ENCODE measurements at regions not wholly inside any gene's neighbourhood (a gene's known extent, or its start where the extent isn't known, plus 50 kb on each side); places are given as distances from the start of the nearest gene placed in this dataset.

DNA sequence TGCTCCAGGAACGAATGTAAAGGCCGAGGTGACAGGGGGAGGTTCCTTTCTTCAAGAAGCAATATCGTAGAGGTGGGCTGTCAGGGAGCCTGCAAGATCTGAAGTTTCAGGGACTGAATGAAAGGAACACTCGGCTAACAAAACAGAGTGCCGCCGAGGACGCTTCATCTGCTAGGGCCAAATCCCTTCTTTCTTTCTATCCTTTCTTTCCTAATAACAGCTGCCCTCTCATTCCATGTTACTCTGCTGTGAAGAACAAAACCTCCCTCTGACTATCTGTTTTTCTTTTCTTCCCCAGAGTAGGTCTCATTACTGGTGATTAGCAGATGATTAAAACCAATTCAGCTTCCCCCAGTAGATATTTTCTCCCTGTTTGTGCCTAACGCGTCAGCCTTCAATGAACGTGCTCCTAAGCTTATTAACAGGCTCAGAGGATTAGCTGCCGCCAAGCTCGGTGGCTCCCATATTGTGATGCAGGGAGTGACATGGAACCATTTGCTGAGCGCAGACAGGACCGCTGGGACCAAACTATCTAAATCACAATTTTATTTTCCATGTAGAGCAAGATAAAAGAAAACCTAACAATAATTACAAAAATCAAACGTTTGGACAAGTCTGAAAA, 414.6 kb downstream of the TMEM182 start:
- Histone ChIP-seq H3K27ac (ENCODE audit: low read depth, low read length) (no peak overlapping the region), H3K36me3 (ENCODE audit: control insufficient read depth in 2 of 4, insufficient read depth in 4 of 4, low read length in 3 of 4) (no peaks in the 10 kb centered on the region), H3K56ac (replicated peaks; ENCODE audit: insufficient read length, low read depth, low read length) (no peak overlapping the region), H3K9ac (replicated peaks in 1 of 4; ENCODE audit: extremely low read depth in 1 of 4, low read depth in 3 of 4, low read length in 3 of 4) (no peak overlapping the region), H3K4me2 (ENCODE audit: insufficient read depth in 1 of 2, low read depth in 2 of 2, low read length in 2 of 2) (no peak overlapping the region), H2BK20ac (ENCODE audit: low read length) (no peak overlapping the region), H4K5ac (ENCODE audit: insufficient read length, low read depth, low read length) (no peak overlapping the region), H3K23ac (ENCODE audit: insufficient read length) (no peak overlapping the region), H3K79me2 (ENCODE audit: control insufficient read depth in 1 of 2, insufficient read depth in 2 of 2, low read length in 2 of 2) (no peaks in the 10 kb centered on the region), H2BK5ac (ENCODE audit: low read depth, low read length) (no peak overlapping the region), H2AFZ (ENCODE audit: low read length) (no peak overlapping the region), H3K23me2 (ENCODE audit: low read depth, low read length) (no peaks in the 10 kb centered on the region), H3K14ac (ENCODE audit: insufficient read length) (no peak overlapping the region), H3K4ac (replicated peaks; ENCODE audit: insufficient read length, low read depth, low read length) (no peak overlapping the region), H4K91ac (replicated peaks; ENCODE audit: insufficient read length, low read length) (no peak overlapping the region), H2BK12ac (ENCODE audit: low read depth, low read length) (no peak overlapping the region), H2AK5ac (ENCODE audit: low read depth, low read length) (no peak overlapping the region), H4K8ac (ENCODE audit: extremely low read depth, insufficient read depth, low read length) (no peak overlapping the region), H2BK120ac (replicated peaks; ENCODE audit: low read depth, low read length) (no peak overlapping the region), H4K20me1 (replicated peaks in 1 of 2; ENCODE audit: control insufficient read depth in 1 of 2, insufficient read depth in 2 of 2, low read length in 2 of 2) (no peaks in the 10 kb centered on the region), H3K79me1 (ENCODE audit: low read depth, low read length) (no peaks in the 10 kb centered on the region), H3K4me3 (ENCODE audit: extremely low read depth in 1 of 4, insufficient read depth in 2 of 4, low read depth in 3 of 4, low read length in 4 of 4) (no peak overlapping the region), H3K9me3 (ENCODE audit: insufficient read depth in 2 of 2, low read depth in 1 of 2, low read length in 1 of 2) (no peaks in the 10 kb centered on the region), H3K27me3 (replicated peaks in 1 of 4; ENCODE audit: control insufficient read depth in 3 of 4, extremely low read depth in 1 of 4, insufficient read depth in 3 of 4, low read length in 3 of 4) (no peaks in the 10 kb centered on the region), H3K18ac (ENCODE audit: extremely low read depth, low read length) (no peak overlapping the region), H3K4me1 (replicated peaks in 1 of 4; ENCODE audit: control insufficient read depth in 3 of 4, insufficient read depth in 4 of 4, low read length in 3 of 4) (no peaks in the 10 kb centered on the region; a peak in 1 of 7 replicates), H2BK15ac (ENCODE audit: low read length) (no peak overlapping the region)
- TF ChIP-seq GTF2F1 (IDR thresholded peaks at IDR 0.05; ENCODE audit: borderline replicate concordance, low read depth, low read length) (no peak), ZNF274 (IDR thresholded peaks at IDR 0.05; ENCODE audit: borderline replicate concordance, extremely low read depth, low read length) (no peak), HDAC2 (IDR thresholded peaks at IDR 0.05; ENCODE audit: borderline replicate concordance in 1 of 2, low read depth in 2 of 2, low read length in 2 of 2) (no peak), POLR2AphosphoS5 (IDR thresholded peaks at IDR 0.05; ENCODE audit: low read depth, low read length) (no peak), CREB1 (IDR thresholded peaks at IDR 0.05) (no peak), SP2 (IDR thresholded peaks at IDR 0.05; ENCODE audit: low read length) (no peak), BRCA1 (IDR thresholded peaks at IDR 0.05; ENCODE audit: low read depth, low read length) (no peak), RAD21 (IDR thresholded peaks at IDR 0.05 in 1 of 2, conservative IDR thresholded peaks at IDR 0.05 in 1 of 2; ENCODE audit: low read depth in 2 of 2, low read length in 2 of 2) (no peak), JUND (IDR thresholded peaks at IDR 0.05; ENCODE audit: low read length) (no peak)
- TF ChIP-seq, protein P1, sequence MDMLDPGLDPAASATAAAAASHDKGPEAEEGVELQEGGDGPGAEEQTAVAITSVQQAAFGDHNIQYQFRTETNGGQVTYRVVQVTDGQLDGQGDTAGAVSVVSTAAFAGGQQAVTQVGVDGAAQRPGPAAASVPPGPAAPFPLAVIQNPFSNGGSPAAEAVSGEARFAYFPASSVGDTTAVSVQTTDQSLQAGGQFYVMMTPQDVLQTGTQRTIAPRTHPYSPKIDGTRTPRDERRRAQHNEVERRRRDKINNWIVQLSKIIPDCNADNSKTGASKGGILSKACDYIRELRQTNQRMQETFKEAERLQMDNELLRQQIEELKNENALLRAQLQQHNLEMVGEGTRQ (IDR thresholded peaks at IDR 0.05; ENCODE audit: low read length) = no peak
- TF ChIP-seq, protein P2, sequence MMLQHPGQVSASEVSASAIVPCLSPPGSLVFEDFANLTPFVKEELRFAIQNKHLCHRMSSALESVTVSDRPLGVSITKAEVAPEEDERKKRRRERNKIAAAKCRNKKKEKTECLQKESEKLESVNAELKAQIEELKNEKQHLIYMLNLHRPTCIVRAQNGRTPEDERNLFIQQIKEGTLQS (IDR thresholded peaks at IDR 0.05; ENCODE audit: insufficient read depth, low read depth, low read length) = no peak
- no peak for FAIRE-seq
- ChIA-PET CTCF (ENCODE audit: partially characterized antibody) (no interaction called here), POLR2A (ENCODE audit: partially characterized antibody) (no interaction called here)
- WGBS, 2 experiments (ENCODE audit: extremely low coverage in 1 of 2, insufficient coverage in 1 of 2, insufficient read length in 1 of 2, insufficient replicate concordance in 2 of 2, low coverage in 1 of 2, low lambda C conversion rate in 2 of 2, missing lambda C conversion rate in 1 of 2) = 94% methylated on average over 15 of the region's 15 CpGs; no CpG with 5 or more reads in 1 of the 2 experiments
- DNase-seq (ENCODE audit: low read depth in 1 of 2, low spot score in 2 of 2) = no peak
